Cardiac fibroblast (primary cell): ENCODE measurements at regions not wholly inside any gene's neighbourhood (a gene's known extent, or its start where the extent isn't known, plus 50 kb on each side); places are given as distances from the start of the nearest gene placed in this dataset.

Source experiments
- DNase-seq, 2 donors: peaks; one replicate each; pipeline versions ENCODE4 v3.0.0 to v3.0.0-alpha.2; 2010; ENCODE audit warnings: low read depth in 2 of 2
- H3K4me3 ChIP-seq, 2 donors: replicated peaks in 1 of 2; 1 replicate in 1 of 2; 2 replicates in 1 of 2; pipeline ENCODE4 v1.5.1; 2011; ENCODE audit warnings: low read depth in 2 of 2, low read length in 2 of 2, mild to moderate bottlenecking in 2 of 2, moderate library complexity in 1 of 2
- TF ChIP-seq, protein P1 (sequence below): IDR thresholded peaks from one replicate; pipeline ENCODE4 v1.5.1; 2011; ENCODE audit warnings: low read depth, mild to moderate bottlenecking, low read length, inconsistent platforms

DNA sequence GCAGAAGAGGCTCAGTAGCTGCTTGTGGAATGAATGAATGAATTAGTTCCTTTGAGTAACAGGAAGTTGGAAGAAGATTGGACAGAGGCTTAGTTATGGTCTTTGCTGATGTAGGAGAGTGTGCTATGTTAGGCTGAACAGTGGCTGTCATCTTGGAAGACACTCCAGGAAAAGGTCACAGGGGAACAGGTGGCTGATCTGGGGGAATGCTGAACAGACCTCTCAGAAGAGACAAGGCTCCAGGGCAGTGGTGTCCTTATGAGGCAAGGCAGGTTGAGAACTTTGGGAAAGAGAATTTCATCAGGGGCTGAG lies 62.3 kb downstream of the UTRN start:
- TF ChIP-seq, protein P1, sequence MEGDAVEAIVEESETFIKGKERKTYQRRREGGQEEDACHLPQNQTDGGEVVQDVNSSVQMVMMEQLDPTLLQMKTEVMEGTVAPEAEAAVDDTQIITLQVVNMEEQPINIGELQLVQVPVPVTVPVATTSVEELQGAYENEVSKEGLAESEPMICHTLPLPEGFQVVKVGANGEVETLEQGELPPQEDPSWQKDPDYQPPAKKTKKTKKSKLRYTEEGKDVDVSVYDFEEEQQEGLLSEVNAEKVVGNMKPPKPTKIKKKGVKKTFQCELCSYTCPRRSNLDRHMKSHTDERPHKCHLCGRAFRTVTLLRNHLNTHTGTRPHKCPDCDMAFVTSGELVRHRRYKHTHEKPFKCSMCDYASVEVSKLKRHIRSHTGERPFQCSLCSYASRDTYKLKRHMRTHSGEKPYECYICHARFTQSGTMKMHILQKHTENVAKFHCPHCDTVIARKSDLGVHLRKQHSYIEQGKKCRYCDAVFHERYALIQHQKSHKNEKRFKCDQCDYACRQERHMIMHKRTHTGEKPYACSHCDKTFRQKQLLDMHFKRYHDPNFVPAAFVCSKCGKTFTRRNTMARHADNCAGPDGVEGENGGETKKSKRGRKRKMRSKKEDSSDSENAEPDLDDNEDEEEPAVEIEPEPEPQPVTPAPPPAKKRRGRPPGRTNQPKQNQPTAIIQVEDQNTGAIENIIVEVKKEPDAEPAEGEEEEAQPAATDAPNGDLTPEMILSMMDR, result no peak
- no peak for DNase-seq
- no peak overlapping the region for H3K4me3 ChIP-seq

DNA sequence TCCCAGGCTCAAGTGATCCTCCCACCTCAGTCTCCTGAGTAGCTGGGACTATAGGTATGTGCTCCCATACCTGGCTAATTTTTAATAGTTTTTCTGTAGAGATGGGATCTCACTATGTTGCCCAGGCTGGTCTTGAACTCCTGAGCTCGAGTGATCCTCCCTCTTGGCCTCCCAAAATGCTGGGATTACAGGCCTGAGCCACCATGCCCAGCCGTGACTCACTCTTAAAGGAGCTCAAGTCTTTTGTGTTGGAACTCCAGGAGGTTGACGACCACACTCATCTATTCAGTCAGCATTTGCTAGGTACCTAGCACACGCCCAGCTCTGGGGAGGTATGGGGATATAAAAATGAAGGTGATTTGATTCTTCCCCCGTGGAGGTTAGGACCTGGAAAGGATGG lies 62.8 kb downstream of the UTRN start:
- no peak overlapping the region for H3K4me3 ChIP-seq
- TF ChIP-seq, protein P1, result no peak
- DNase-seq, result no peak

DNA sequence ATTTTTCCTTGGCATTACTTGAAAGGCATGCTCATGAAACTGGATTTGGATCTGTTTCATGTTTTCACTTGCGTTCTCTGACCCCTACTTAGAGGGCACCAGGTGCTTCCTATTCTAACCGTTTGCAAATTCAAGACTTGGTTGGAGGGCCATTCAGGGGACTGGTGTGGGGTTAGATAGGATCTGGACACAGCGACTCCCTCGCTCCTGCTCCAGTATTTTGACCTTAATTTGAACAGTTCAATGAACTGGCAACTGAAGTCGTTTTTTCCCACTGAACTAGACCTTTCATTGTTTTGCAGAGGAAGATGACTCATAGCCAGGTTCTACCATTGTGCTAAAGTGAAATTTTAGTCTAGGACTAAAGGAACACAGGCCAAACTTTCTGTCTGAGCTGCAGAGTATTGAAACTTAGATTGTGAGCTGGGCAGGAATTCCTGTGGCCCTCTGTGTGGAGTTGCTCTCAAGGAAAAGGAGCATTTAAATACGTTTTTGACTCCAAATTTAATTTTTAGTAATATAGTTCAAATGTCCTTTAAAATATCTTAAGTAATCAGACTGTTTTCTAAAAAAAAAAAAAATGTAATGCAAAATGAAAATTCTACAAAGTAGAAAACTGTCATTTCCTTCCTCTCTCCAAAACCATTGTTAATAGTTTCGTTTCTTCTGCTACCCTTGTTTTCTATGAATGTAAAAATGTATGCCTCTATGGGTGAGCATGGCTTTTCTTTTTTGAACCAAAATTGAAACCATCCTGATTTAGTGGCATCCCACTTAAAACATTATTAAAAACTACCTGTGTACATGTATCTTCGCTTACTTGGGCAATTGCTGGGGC lies 64.8 kb downstream of the UTRN start:
- TF ChIP-seq, protein P1, result no peak
- DNase-seq, result peak; percentile 83 to 85
- peak overlapping the region in 1 of 2 donors; percentile 26 for H3K4me3 ChIP-seq

DNA sequence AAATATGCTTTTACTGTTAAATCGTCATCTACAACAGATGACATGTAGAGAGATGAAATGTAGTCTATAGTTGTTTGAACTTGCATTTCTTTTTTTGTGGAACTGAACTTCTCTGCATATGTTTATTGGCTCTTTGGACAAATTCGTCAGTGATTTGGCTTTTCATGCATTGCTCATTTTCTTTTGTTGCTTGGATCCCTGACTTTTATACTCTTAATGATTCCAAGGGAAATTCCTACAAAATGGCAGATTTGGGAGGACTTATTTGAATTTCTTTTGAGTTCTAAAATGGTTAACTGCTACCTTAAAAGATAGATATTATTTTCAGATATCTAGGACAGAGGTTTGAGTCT lies 65.4 kb downstream of the UTRN start:
- TF ChIP-seq, protein P1, result no peak
- no peak for DNase-seq
- peak overlapping the region in 1 of 2 donors; percentile 25 for H3K4me3 ChIP-seq

DNA sequence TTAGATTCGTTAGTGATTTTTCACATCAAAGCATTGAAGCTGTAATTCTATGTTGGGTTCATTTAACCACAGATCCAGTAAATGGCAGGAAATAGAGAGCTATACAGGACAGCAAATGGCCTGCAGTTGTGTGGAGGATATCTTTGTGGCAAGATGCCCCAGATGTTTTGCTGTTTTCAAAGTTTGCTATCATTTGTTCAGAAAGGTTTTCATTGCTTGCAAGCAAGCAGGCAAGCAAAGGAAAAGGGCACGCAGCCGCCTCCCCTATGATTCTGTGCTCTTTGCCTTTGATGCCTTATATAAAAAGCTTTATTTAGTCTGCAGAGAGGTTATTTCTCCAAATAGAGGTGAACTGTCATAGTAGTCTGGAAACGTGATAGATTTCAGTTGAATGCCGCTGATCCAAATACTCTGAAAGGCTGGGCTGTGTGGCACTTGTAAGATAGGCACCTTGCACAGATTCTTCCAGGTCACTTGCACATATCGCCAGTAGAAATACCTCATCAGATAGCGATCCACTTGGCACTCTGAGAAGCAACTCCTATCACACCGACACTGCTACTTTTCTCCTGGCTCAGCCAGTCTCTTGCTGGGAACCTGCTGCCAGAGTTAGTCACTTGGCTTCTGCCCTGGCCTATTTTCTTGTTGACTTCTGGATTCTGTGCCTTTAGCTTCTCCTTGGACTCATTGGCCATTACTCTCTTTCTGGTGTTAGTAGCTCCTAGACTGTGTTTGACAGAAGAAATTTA lies 66.4 kb downstream of the UTRN start:
- TF ChIP-seq, protein P1, result no peak
- no peak for DNase-seq
- H3K4me3 ChIP-seq, result no peak overlapping the region

DNA sequence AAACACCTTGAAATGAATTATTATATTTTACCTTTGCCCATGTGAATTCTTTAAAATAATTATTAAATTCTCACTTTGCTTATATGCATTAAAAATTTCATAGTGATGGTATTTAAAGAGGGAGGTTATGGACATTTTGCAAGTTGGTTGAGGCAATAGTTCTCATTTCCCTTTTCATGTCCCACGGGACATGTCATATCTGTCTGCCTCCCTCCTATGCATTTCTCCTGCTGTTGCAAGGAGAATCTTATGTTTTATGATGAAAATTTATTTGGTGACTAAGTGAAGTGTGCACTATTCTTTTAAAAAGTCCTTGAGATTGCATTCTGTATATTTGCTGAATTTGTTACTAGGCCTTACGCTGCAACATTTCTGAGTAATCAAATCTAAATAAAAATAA lies 67.2 kb downstream of the UTRN start:
- H3K4me3 ChIP-seq, result no peak overlapping the region
- DNase-seq, result peak; percentile 66 to 73
- TF ChIP-seq, protein P1, result no peak
